CD4-positive, alpha-beta memory T cell (primary cell): ENCODE measurements at regions not wholly inside any gene's neighbourhood (a gene's known extent, or its start where the extent isn't known, plus 50 kb on each side); places are given as distances from the start of the nearest gene placed in this dataset.

Experiments used
- CTCF ChIA-PET: fragments of 350-600 bp; sonication (Branson Sonifier 250); formaldehyde crosslinking; loops from one replicate; lab custom pipeline; 2021; ENCODE audit warnings: inconsistent platforms; ENCODE audit not compliant: partially characterized antibody; lab: Charles Lee
- POLR2A ChIA-PET: fragments of 350-600 bp; sonication (Branson Sonifier 250); formaldehyde crosslinking; loops from one replicate; lab custom pipeline; 2021; ENCODE audit not compliant: partially characterized antibody; lab: Charles Lee
- DNase-seq, 5 donors: peaks; one replicate each; pipeline versions ENCODE4 v3.0.0 to v3.0.0-alpha.2; 2020 to 2022; ENCODE audit warnings: mixed read lengths in 1 of 5
- H3K27ac ChIP-seq: one replicate; pipeline ENCODE4 v1.7.0; 2013; ENCODE audit warnings: low read depth, low read length
- H3K27me3 ChIP-seq: 2 replicates; pipeline ENCODE4 v1.7.0; 2013; ENCODE audit warnings: mild to moderate bottlenecking, low read length, moderate library complexity; ENCODE audit not compliant: insufficient read depth
- H3K36me3 ChIP-seq: 2 replicates; pipeline ENCODE4 v1.7.0; 2013; ENCODE audit warnings: mild to moderate bottlenecking, low read length, moderate library complexity; ENCODE audit not compliant: insufficient read depth
- H3K4me1 ChIP-seq: 2 replicates; pipeline ENCODE4 v1.7.0; 2013; ENCODE audit warnings: mild to moderate bottlenecking, low read length, moderate library complexity; ENCODE audit not compliant: insufficient read depth
- H3K4me3 ChIP-seq, 2 donors: one replicate each; pipeline ENCODE4 v1.7.0; 2013; ENCODE audit warnings: low read length in 2 of 2, mild to moderate bottlenecking in 1 of 2
- H3K9me3 ChIP-seq, 2 donors: one replicate each; pipeline ENCODE4 v1.7.0; 2013; ENCODE audit warnings: low read length in 2 of 2, control low read depth in 1 of 2; ENCODE audit not compliant: control insufficient read depth in 1 of 2
- H3K27ac Mint-ChIP-seq, 7 donors: one replicate each; pipeline ENCODE4 v1.8.0; 2020 to 2021; ENCODE audit warnings: mixed read lengths in 7 of 7, mild to moderate bottlenecking in 6 of 7, inconsistent platforms in 3 of 7, moderate library complexity in 3 of 7
- H3K27me3 Mint-ChIP-seq, 2 donors: one replicate each; pipeline ENCODE4 v1.8.0; 2020 to 2021; ENCODE audit warnings: mixed read lengths in 2 of 2
- H3K36me3 Mint-ChIP-seq, 2 donors: one replicate each; pipeline ENCODE4 v1.8.0; 2020 to 2021; ENCODE audit warnings: mixed read lengths in 2 of 2, inconsistent platforms in 1 of 2, mild to moderate bottlenecking in 1 of 2
- H3K4me1 Mint-ChIP-seq, 4 donors: one replicate each; pipeline ENCODE4 v1.8.0; 2020 to 2021; ENCODE audit warnings: mixed read lengths in 4 of 4, mild to moderate bottlenecking in 1 of 4
- H3K4me3 Mint-ChIP-seq, 8 donors: one replicate each; pipeline ENCODE4 v1.8.0; 2020 to 2021; ENCODE audit warnings: mixed read lengths in 8 of 8, mild to moderate bottlenecking in 7 of 8, moderate library complexity in 6 of 8, inconsistent platforms in 3 of 8
- H3K9me3 Mint-ChIP-seq, 8 donors: one replicate each; pipeline ENCODE4 v1.8.0; 2020 to 2021; ENCODE audit warnings: mixed read lengths in 8 of 8, mild to moderate bottlenecking in 5 of 8, inconsistent platforms in 3 of 8, moderate library complexity in 1 of 8
- intact Hi-C: fragments of 100-400 bp; cut with micrococcal nuclease; formaldehyde crosslinking; loops from one replicate; pipeline ENCODE4 v1.15.1; 2023

GRCh38 chr2:239871481-239872435 is 153.4 kb downstream of the NDUFA10 start:
- no peaks in the 10 kb centered on the region for H3K9me3 Mint-ChIP-seq
- H3K4me1 Mint-ChIP-seq = peaks cover 0 to 8% (median 4%) of the 10 kb centered on the region in 4 donors
- intact Hi-C loops = no loop called here
- H3K27me3 ChIP-seq = peaks cover 4% of the 10 kb centered on the region
- H3K27me3 Mint-ChIP-seq = peaks cover 4 to 7% of the 10 kb centered on the region in 2 donors
- H3K4me3 Mint-ChIP-seq = no peak overlapping the region
- no peak for DNase-seq
- no peaks in the 10 kb centered on the region for H3K9me3 ChIP-seq
- no peaks in the 10 kb centered on the region for H3K36me3 ChIP-seq
- no peaks in the 10 kb centered on the region for H3K4me1 ChIP-seq
- ChIA-PET CTCF (interaction anchor here (0.7 to 1.9 kb wide), 5 partner anchors 8 to 120 kb away, joined by 3 to 7 read pairs (median 3); no protein-coding TSS in a partner anchor), POLR2A (no interaction called here)
- H3K4me3 ChIP-seq = no peak overlapping the region
- H3K36me3 Mint-ChIP-seq = no peaks in the 10 kb centered on the region
- no peak overlapping the region for H3K27ac Mint-ChIP-seq
- no peak overlapping the region for H3K27ac ChIP-seq

- no peak overlapping the region for H3K4me3 Mint-ChIP-seq
- POLR2A ChIA-PET = no interaction called here
- intact Hi-C loops = no loop called here
Observed at GRCh38 chr2:239870863-239871262, 154.3 kb downstream of the NDUFA10 start.

GRCh38 chr2:239870276-239870675 is 154.9 kb downstream of the NDUFA10 start:
- Mint-ChIP-seq H3K9me3 (no peaks in the 10 kb centered on the region), H3K27me3 (peaks cover 4 to 7% of the 10 kb centered on the region in 2 donors), H3K4me1 (peaks cover 0 to 8% (median 4%) of the 10 kb centered on the region in 4 donors), H3K27ac (no peak overlapping the region), H3K4me3 (no peak overlapping the region), H3K36me3 (no peaks in the 10 kb centered on the region)
- H3K27ac ChIP-seq = no peak overlapping the region
- H3K9me3 ChIP-seq = no peaks in the 10 kb centered on the region
- H3K27me3 ChIP-seq = peaks cover 4% of the 10 kb centered on the region
- no peaks in the 10 kb centered on the region for H3K36me3 ChIP-seq
- DNase-seq = no peak
- ChIA-PET POLR2A (no interaction called here), CTCF (interaction anchor here (1.9 kb wide), 1 partner anchor 12 kb away, joined by 7 read pairs; no protein-coding TSS in a partner anchor)
- intact Hi-C loops = no loop called here
- H3K4me3 ChIP-seq = no peak overlapping the region
- no peaks in the 10 kb centered on the region for H3K4me1 ChIP-seq

More at GRCh38 chr2:239870863-239871262, 154.3 kb downstream of the NDUFA10 start:
- CTCF ChIA-PET = interaction anchor here (1.1 to 1.9 kb wide), 2 partner anchors 11 to 121 kb away, joined by 3 to 7 read pairs; no protein-coding TSS in a partner anchor
- Mint-ChIP-seq H3K27me3 (peaks cover 4 to 7% of the 10 kb centered on the region in 2 donors), H3K36me3 (no peaks in the 10 kb centered on the region), H3K9me3 (no peaks in the 10 kb centered on the region), H3K4me1 (peaks cover 0 to 8% (median 4%) of the 10 kb centered on the region in 4 donors), H3K27ac (no peak overlapping the region)
- DNase-seq = no peak
- H3K4me3 ChIP-seq = no peak overlapping the region
- no peak overlapping the region for H3K27ac ChIP-seq
- H3K4me1 ChIP-seq = no peaks in the 10 kb centered on the region
- peaks cover 4% of the 10 kb centered on the region for H3K27me3 ChIP-seq
- H3K36me3 ChIP-seq = no peaks in the 10 kb centered on the region
- no peaks in the 10 kb centered on the region for H3K9me3 ChIP-seq

- H3K9me3 ChIP-seq = no peaks in the 10 kb centered on the region
- H3K4me1 ChIP-seq = no peaks in the 10 kb centered on the region
- H3K9me3 Mint-ChIP-seq = no peaks in the 10 kb centered on the region
- POLR2A ChIA-PET = no interaction called here
- no peak overlapping the region for H3K27ac Mint-ChIP-seq
- no peak for DNase-seq
- no peak overlapping the region for H3K4me3 ChIP-seq
- intact Hi-C loops = no loop called here
- H3K36me3 Mint-ChIP-seq = no peaks in the 10 kb centered on the region
- no peak overlapping the region for H3K27ac ChIP-seq
- CTCF ChIA-PET = no interaction called here
- peaks cover 0 to 7% (median 4%) of the 10 kb centered on the region in 4 donors for H3K4me1 Mint-ChIP-seq
- no peak overlapping the region for H3K4me3 Mint-ChIP-seq
- no peaks in the 10 kb centered on the region for H3K36me3 ChIP-seq
- H3K27me3 ChIP-seq = peaks cover 4% of the 10 kb centered on the region
- H3K27me3 Mint-ChIP-seq = peaks cover 1 to 7% of the 10 kb centered on the region in 2 donors
Observed at GRCh38 chr2:239869272-239870155, 155.6 kb downstream of the NDUFA10 start.

GRCh38 chr2:239868556-239869181 is 156.5 kb downstream of the NDUFA10 start:
- peaks cover 0 to 2% (median under 1%) of the 10 kb centered on the region in 4 donors for H3K4me1 Mint-ChIP-seq
- intact Hi-C loops = no loop called here
- no peak overlapping the region for H3K27ac Mint-ChIP-seq
- Histone ChIP-seq H3K27me3 (no peaks in the 10 kb centered on the region), H3K4me1 (no peaks in the 10 kb centered on the region), H3K36me3 (no peaks in the 10 kb centered on the region), H3K27ac (no peak overlapping the region), H3K4me3 (no peak overlapping the region), H3K9me3 (no peaks in the 10 kb centered on the region)
- ChIA-PET CTCF (no interaction called here), POLR2A (no interaction called here)
- H3K27me3 Mint-ChIP-seq = peaks cover 0 to 1% of the 10 kb centered on the region in 2 donors
- no peak for DNase-seq
- H3K4me3 Mint-ChIP-seq = no peak overlapping the region
- no peaks in the 10 kb centered on the region for H3K9me3 Mint-ChIP-seq
- no peaks in the 10 kb centered on the region for H3K36me3 Mint-ChIP-seq

- H3K27ac ChIP-seq = no peak overlapping the region
- H3K36me3 ChIP-seq = no peaks in the 10 kb centered on the region
- H3K27me3 ChIP-seq = no peaks in the 10 kb centered on the region
- Mint-ChIP-seq H3K9me3 (no peaks in the 10 kb centered on the region), H3K4me3 (no peak overlapping the region), H3K36me3 (no peaks in the 10 kb centered on the region), H3K27me3 (no peaks in the 10 kb centered on the region), H3K4me1 (peaks cover 7 to 10% (median 9%) of the 10 kb centered on the region in 4 donors), H3K27ac (no peak overlapping the region)
- ChIA-PET POLR2A (no interaction called here), CTCF (no interaction called here)
- no peaks in the 10 kb centered on the region for H3K9me3 ChIP-seq
- no peak overlapping the region for H3K4me3 ChIP-seq
- peaks cover 4% of the 10 kb centered on the region for H3K4me1 ChIP-seq
- intact Hi-C loops = no loop called here
- no peak for DNase-seq
Observed at GRCh38 chr2:239866778-239867177, 158.4 kb downstream of the NDUFA10 start.
